ENCODE measurements at regions not wholly inside any gene's neighbourhood (a gene's known extent, or its start where the extent isn't known, plus 50 kb on each side); places are given as distances from the start of the nearest gene placed in this dataset.

DNA sequence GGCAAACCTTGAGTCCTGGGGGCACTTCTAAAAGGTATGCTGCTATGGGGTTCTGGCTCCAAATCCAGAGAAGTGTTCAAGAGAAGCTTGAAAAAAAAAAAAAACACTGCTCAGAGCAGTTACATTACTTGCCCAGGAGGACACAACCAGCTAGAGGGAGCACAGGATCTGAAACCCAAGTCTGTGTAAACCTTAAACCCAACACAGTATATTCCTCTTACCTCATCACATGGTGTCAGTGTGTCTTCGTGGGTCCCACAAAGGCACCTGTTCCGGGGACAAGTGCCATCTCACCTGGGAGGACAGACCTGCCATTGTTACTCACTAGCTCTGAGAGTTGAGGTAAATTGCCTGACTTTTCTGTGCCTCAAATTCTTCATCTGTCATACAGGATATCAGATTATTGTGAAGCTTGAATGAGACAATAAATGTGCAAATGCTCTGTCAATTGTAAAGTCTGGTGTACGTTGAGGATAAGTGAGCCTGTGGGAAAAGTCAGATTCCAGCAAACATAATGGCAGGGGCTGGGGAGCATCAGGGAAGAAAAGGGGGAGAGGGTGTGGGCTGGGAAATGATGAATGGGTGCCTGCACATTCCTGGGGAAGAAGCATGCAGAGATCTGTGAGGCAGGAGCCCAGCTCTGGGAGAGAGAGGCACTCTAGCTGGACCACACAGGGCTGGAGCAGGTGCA, 170.4 kb upstream of the ZC3H12A start:
- TF ChIP-seq, protein P1, sequence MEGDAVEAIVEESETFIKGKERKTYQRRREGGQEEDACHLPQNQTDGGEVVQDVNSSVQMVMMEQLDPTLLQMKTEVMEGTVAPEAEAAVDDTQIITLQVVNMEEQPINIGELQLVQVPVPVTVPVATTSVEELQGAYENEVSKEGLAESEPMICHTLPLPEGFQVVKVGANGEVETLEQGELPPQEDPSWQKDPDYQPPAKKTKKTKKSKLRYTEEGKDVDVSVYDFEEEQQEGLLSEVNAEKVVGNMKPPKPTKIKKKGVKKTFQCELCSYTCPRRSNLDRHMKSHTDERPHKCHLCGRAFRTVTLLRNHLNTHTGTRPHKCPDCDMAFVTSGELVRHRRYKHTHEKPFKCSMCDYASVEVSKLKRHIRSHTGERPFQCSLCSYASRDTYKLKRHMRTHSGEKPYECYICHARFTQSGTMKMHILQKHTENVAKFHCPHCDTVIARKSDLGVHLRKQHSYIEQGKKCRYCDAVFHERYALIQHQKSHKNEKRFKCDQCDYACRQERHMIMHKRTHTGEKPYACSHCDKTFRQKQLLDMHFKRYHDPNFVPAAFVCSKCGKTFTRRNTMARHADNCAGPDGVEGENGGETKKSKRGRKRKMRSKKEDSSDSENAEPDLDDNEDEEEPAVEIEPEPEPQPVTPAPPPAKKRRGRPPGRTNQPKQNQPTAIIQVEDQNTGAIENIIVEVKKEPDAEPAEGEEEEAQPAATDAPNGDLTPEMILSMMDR (tag by site-specific recombination; IDR thresholded peaks at IDR 0.05) = no peak
- no peak for TF ChIP-seq MZF1 (tag by site-specific recombination; IDR thresholded peaks at IDR 0.05; ENCODE audit: borderline replicate concordance)
- no peak for TF ChIP-seq SCRT2 (tag by site-specific recombination; IDR thresholded peaks at IDR 0.05)
- no peak for TF ChIP-seq ZBTB7A (tag by site-specific recombination; IDR thresholded peaks at IDR 0.05; ENCODE audit: low read depth)
- TF ChIP-seq ZNF274 (IDR thresholded peaks at IDR 0.05; ENCODE audit: low read length) = no peak
- TF ChIP-seq ZNF274 (tag by site-specific recombination; IDR thresholded peaks at IDR 0.05; ENCODE audit: borderline replicate concordance) = no peak
- TF ChIP-seq ZNF514 (tag by site-specific recombination; IDR thresholded peaks at IDR 0.05) = no peak
- TF ChIP-seq, protein P2, sequence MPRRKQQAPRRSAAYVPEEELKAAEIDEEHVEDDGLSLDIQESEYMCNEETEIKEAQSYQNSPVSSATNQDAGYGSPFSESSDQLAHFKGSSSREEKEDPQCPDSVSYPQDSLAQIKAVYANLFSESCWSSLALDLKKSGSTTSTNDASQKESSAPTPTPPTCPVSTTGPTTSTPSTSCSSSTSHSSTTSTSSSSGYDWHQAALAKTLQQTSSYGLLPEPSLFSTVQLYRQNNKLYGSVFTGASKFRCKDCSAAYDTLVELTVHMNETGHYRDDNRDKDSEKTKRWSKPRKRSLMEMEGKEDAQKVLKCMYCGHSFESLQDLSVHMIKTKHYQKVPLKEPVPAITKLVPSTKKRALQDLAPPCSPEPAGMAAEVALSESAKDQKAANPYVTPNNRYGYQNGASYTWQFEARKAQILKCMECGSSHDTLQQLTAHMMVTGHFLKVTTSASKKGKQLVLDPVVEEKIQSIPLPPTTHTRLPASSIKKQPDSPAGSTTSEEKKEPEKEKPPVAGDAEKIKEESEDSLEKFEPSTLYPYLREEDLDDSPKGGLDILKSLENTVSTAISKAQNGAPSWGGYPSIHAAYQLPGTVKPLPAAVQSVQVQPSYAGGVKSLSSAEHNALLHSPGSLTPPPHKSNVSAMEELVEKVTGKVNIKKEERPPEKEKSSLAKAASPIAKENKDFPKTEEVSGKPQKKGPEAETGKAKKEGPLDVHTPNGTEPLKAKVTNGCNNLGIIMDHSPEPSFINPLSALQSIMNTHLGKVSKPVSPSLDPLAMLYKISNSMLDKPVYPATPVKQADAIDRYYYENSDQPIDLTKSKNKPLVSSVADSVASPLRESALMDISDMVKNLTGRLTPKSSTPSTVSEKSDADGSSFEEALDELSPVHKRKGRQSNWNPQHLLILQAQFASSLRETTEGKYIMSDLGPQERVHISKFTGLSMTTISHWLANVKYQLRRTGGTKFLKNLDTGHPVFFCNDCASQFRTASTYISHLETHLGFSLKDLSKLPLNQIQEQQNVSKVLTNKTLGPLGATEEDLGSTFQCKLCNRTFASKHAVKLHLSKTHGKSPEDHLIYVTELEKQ (tag by site-specific recombination; IDR thresholded peaks at IDR 0.05; ENCODE audit: borderline replicate concordance) = no peak
- no peak for TF ChIP-seq ZNF654 (tag by site-specific recombination; IDR thresholded peaks at IDR 0.05; ENCODE audit: low read depth)
- no peak for TF ChIP-seq ZNF658 (tag by site-specific recombination; IDR thresholded peaks at IDR 0.05)
- TF ChIP-seq ZNF792 (tag by site-specific recombination; IDR thresholded peaks at IDR 0.05) = no peak
- TF ChIP-seq SP2 (tag by site-specific recombination; IDR thresholded peaks at IDR 0.05) = no peak
- no peak for TF ChIP-seq ZBTB1 (tag by site-specific recombination; IDR thresholded peaks at IDR 0.05)
- TF ChIP-seq ZNF239 (tag by site-specific recombination; IDR thresholded peaks at IDR 0.05) = no peak

All from HEK293 (cell line).